Progenitor cell of endocrine pancreas (in vitro differentiated cells): ENCODE measurements at regions not wholly inside any gene's neighbourhood (a gene's known extent, or its start where the extent isn't known, plus 50 kb on each side); places are given as distances from the start of the nearest gene placed in this dataset.

Source experiments
- DNase-seq: peaks from one replicate; pipeline ENCODE4 v3.0.0; 2021; ENCODE audit warnings: low spot score; ENCODE audit not compliant: unreplicated experiment
- H3K27ac Mint-ChIP-seq: 2 replicates; pipeline ENCODE4 v1.8.0; 2021; ENCODE audit warnings: mild to moderate bottlenecking, moderate library complexity, mixed read lengths
- H3K27me3 Mint-ChIP-seq: 2 replicates; pipeline ENCODE4 v1.8.0; 2021; ENCODE audit warnings: mixed read lengths
- H3K36me3 Mint-ChIP-seq: 2 replicates; pipeline ENCODE4 v1.8.0; 2022; ENCODE audit warnings: mixed read lengths; ENCODE audit not compliant: insufficient read depth
- H3K4me1 Mint-ChIP-seq: 2 replicates; pipeline ENCODE4 v1.8.0; 2021; ENCODE audit warnings: low read depth, mixed read lengths
- H3K4me3 Mint-ChIP-seq: 2 replicates; pipeline ENCODE4 v1.8.0; 2021; ENCODE audit warnings: low read depth, mild to moderate bottlenecking, moderate library complexity, mixed read lengths
- H3K9me3 Mint-ChIP-seq: 2 replicates; pipeline ENCODE4 v1.8.0; 2021; ENCODE audit warnings: low read depth, mixed read lengths
- TF ChIP-seq, protein P1 (sequence below): fragments of 200-600 bp; sonication (generic); IDR thresholded peaks from one replicate; pipeline ENCODE4 v1.5.0; 2021; ENCODE audit warnings: antibody characterized with exemption, mild to moderate bottlenecking; ENCODE audit not compliant: unreplicated experiment

DNA sequence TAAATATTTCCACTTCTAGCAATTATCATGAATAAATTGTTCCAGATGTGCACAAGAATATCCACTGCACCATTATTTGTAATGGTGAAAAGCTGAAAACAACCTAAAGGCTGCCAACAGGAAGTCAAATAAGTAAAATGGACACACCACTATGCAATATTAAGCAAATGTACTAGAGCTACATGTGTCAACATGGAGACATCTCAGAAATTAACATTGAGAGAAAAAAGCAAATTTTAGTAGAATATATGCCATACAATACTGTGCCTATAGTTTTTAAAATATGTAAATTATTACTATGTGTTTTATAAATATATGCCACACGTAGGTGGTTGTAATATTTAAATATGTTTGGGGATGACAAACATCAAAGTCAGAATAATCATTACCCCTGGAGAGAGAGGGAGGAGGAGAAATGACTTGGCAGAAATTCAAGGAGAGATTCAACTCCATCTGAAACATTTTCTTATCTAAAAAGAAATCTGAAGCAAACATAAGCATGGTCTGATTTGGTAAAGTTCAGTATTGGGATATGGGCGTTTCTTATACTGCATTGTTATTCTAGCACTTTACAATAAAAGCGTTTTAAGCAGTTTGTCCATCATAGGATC, 475.5 kb downstream of the QKI start:
- H3K27me3 Mint-ChIP-seq: no peaks in the 10 kb centered on the region
- H3K4me1 Mint-ChIP-seq: no peaks in the 10 kb centered on the region
- no peak overlapping the region for H3K27ac Mint-ChIP-seq
- DNase-seq: no peak
- TF ChIP-seq, protein P1, sequence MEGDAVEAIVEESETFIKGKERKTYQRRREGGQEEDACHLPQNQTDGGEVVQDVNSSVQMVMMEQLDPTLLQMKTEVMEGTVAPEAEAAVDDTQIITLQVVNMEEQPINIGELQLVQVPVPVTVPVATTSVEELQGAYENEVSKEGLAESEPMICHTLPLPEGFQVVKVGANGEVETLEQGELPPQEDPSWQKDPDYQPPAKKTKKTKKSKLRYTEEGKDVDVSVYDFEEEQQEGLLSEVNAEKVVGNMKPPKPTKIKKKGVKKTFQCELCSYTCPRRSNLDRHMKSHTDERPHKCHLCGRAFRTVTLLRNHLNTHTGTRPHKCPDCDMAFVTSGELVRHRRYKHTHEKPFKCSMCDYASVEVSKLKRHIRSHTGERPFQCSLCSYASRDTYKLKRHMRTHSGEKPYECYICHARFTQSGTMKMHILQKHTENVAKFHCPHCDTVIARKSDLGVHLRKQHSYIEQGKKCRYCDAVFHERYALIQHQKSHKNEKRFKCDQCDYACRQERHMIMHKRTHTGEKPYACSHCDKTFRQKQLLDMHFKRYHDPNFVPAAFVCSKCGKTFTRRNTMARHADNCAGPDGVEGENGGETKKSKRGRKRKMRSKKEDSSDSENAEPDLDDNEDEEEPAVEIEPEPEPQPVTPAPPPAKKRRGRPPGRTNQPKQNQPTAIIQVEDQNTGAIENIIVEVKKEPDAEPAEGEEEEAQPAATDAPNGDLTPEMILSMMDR: no peak
- H3K9me3 Mint-ChIP-seq: peaks cover 7% of the 10 kb centered on the region
- H3K36me3 Mint-ChIP-seq: no peaks in the 10 kb centered on the region
- H3K4me3 Mint-ChIP-seq: no peak overlapping the region

DNA sequence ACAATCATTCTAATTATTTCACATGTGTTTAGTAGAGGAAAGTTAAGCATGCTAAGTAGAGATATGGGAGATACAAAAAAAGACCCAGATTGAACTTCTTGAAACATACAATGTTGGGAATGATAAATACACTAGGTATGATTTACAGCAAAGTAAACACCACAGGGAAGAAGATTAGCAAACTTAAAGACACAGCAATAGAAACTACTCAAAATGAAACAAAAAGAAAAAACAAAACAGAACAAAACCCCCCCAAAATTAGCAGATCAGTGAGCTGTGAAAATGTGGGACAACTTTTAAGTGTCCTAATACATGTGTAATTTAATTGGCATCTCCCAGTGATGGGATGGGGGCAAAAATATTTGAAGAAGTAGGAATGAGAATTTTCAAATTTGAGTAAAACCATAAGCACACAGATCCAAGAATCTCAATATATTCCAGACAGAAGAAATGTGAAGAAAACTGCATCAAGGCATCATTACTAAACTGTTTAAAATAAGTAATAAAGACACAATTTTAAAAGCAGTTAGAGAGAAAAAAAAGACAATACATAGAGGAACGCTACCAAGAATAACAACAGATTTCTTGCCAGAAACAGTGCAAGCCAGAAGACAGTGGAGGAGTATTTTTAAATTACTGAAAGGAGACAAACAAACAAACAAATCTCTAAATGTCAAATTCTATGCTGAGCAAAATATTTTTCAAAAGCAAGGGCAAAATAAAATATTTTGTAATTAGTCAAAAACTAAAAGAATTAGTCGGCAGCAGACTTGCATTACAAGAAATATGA, 473.7 kb downstream of the QKI start:
- TF ChIP-seq, protein P1: no peak
- DNase-seq: no peak
- H3K27me3 Mint-ChIP-seq: no peaks in the 10 kb centered on the region
- no peaks in the 10 kb centered on the region for H3K4me1 Mint-ChIP-seq
- H3K27ac Mint-ChIP-seq: no peak overlapping the region
- H3K36me3 Mint-ChIP-seq: no peaks in the 10 kb centered on the region
- no peak overlapping the region for H3K4me3 Mint-ChIP-seq
- H3K9me3 Mint-ChIP-seq: peaks cover 7% of the 10 kb centered on the region

DNA sequence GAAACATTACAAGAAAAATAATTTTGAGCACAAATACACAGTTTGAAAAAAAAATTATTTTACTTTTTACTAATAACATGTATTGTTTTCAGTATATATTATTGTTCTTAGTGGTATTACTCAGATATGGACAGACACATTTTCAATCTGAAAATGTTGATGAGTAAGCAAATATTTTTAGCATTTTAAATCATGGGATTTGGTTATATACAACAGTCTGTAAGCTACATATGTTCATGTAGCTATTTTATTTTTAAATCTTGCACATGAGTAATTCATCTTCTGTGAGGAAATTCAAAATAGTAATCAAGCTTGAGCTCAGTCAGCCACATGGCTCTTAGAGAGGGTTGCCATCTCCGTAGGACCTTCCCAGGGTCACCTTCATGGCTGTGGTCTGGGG, 471.9 kb downstream of the QKI start:
- TF ChIP-seq, protein P1: no peak
- peaks cover 7% of the 10 kb centered on the region for H3K9me3 Mint-ChIP-seq
- H3K27ac Mint-ChIP-seq: no peak overlapping the region

DNA sequence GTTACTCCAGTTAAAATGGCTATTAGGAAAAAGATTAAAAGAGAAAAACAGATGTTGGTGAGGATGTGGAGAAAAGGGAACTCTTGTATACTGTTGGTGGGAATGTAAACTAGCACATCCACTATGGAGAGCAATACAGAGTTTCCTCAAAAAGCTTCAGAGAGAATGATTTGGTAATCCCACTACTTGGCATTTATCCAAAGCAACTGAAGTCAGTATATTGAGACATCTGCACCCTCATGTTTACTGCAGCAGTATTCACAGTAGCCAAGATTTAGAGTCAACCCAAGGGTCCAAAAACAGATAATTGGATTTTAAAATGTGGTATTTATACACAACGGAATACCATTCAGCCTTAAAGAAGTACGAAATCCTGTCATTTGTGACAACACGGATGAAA, 469.5 kb downstream of the QKI start:
- H3K36me3 Mint-ChIP-seq: no peaks in the 10 kb centered on the region
- H3K27me3 Mint-ChIP-seq: no peaks in the 10 kb centered on the region
- H3K9me3 Mint-ChIP-seq: peaks cover 7% of the 10 kb centered on the region
- no peak overlapping the region for H3K4me3 Mint-ChIP-seq
- DNase-seq: no peak
- H3K27ac Mint-ChIP-seq: no peak overlapping the region
- TF ChIP-seq, protein P1: no peak
- no peaks in the 10 kb centered on the region for H3K4me1 Mint-ChIP-seq

More for the DNA sequence above, 471.9 kb downstream of the QKI start:
- H3K36me3 Mint-ChIP-seq: no peaks in the 10 kb centered on the region
- no peaks in the 10 kb centered on the region for H3K4me1 Mint-ChIP-seq
- H3K27me3 Mint-ChIP-seq: no peaks in the 10 kb centered on the region
- no peak for DNase-seq
- no peak overlapping the region for H3K4me3 Mint-ChIP-seq

DNA sequence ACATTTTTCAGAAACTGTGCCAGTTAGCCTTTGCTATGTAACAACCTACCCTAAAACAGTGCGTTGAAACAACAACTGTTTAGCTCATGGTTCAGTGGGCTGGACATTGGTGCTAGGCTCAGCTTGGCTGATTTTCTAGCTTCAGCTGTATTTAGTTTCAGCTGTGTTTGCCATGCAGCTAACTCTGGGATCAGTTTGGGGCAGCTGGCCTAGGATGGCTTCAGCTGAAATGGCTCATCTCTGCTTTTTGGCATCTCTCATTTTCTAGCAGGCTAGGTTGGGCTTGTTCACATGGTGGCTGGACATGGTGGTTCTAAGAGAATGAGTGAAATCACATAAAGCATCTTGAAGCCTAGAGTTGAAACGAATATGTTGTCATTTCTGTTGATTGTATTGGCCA, 464.2 kb downstream of the QKI start:
- DNase-seq: no peak
- TF ChIP-seq, protein P1: no peak
- Mint-ChIP-seq H3K27me3 (peaks cover 2% of the 10 kb centered on the region), H3K27ac (no peak overlapping the region), H3K9me3 (no peaks in the 10 kb centered on the region), H3K36me3 (no peaks in the 10 kb centered on the region), H3K4me1 (no peaks in the 10 kb centered on the region), H3K4me3 (no peak overlapping the region)
